ENCODE measurements at regions not wholly inside any gene's neighbourhood (a gene's known extent, or its start where the extent isn't known, plus 50 kb on each side); places are given as distances from the start of the nearest gene placed in this dataset.

DNA sequence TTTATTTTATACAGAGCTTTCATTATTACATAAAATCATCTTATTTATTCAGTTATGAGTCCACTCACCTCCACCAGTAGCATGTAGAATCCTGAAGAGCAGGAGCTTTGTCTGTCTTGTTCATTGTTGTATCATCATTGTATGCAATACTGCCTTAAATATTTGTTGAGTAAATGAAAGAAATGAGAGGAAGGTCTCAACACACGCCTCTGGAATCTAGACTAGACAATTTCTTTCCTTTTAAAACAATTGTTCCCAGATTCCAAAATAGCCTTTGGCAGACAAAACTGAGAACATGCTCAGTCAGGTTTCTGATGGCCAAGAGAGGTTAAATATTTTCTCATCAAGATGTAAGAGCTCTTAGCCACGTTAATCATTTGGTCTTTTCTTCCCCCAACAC, 173.1 kb upstream of the AGR3 start:
- intact Hi-C loops (cut with DNase I, micrococcal nuclease), result no loop called here
- Mint-ChIP-seq H3K27me3 (no peaks in the 10 kb centered on the region), H3K27ac (no peak overlapping the region), H3K9me3 (no peaks in the 10 kb centered on the region), H3K36me3 (ENCODE audit: low read depth) (no peaks in the 10 kb centered on the region), H3K4me1 (ENCODE audit: low read depth) (no peaks in the 10 kb centered on the region), H3K4me3 (no peak overlapping the region)
- Histone ChIP-seq H3K9me3 (ENCODE audit: control insufficient read depth in 1 of 2, insufficient read depth in 1 of 2, low read length in 2 of 2) (no peaks in the 10 kb centered on the region), H3K4me3 (ENCODE audit: low read length) (no peak overlapping the region), H3K36me3 (ENCODE audit: insufficient read depth, low read length) (no peaks in the 10 kb centered on the region), H3K4me1 (ENCODE audit: insufficient read depth, low read length) (peaks cover 6% of the 10 kb centered on the region), H3K27me3 (ENCODE audit: control insufficient read depth in 1 of 2, insufficient read depth in 2 of 2, low read length in 2 of 2) (no peaks in the 10 kb centered on the region), H3K27ac (ENCODE audit: low read depth in 1 of 2, low read length in 2 of 2) (no peak overlapping the region)
- POLR2A ChIA-PET, result no interaction called here
- DNase-seq (no peak), ATAC-seq (ENCODE audit: poor library complexity) (no peak)
- TF ChIP-seq, protein P1, sequence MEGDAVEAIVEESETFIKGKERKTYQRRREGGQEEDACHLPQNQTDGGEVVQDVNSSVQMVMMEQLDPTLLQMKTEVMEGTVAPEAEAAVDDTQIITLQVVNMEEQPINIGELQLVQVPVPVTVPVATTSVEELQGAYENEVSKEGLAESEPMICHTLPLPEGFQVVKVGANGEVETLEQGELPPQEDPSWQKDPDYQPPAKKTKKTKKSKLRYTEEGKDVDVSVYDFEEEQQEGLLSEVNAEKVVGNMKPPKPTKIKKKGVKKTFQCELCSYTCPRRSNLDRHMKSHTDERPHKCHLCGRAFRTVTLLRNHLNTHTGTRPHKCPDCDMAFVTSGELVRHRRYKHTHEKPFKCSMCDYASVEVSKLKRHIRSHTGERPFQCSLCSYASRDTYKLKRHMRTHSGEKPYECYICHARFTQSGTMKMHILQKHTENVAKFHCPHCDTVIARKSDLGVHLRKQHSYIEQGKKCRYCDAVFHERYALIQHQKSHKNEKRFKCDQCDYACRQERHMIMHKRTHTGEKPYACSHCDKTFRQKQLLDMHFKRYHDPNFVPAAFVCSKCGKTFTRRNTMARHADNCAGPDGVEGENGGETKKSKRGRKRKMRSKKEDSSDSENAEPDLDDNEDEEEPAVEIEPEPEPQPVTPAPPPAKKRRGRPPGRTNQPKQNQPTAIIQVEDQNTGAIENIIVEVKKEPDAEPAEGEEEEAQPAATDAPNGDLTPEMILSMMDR (IDR thresholded peaks at IDR 0.05), result no peak
- CTCF ChIA-PET, result interaction anchor here (0.6 to 1.2 kb wide), 2 partner anchors 104 to 247 kb away, joined by 3 read pairs; no protein-coding TSS in a partner anchor

DNA sequence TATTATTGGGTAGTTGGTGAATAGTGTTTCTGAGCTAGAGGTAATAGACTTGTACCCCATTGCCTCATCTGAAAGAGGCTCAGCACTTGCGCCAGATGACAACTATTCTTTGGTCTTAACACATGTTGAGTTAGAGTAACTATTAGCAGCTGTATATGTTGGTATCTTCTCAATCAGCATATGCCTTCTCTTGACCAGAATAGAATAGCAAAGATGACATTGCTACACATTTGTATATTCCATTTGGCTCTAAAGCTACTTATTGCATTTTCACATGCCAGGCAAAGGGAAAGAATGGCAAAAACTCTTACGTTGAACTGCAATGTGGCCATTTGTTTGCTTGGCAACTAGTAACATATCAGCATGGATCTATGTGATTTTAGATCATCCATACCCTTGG, 173.8 kb upstream of the AGR3 start:
- Mint-ChIP-seq H3K27ac (no peak overlapping the region), H3K36me3 (ENCODE audit: low read depth) (no peaks in the 10 kb centered on the region)
- no peak overlapping the region for H3K27ac ChIP-seq (ENCODE audit: low read depth in 1 of 2, low read length in 2 of 2)

DNA sequence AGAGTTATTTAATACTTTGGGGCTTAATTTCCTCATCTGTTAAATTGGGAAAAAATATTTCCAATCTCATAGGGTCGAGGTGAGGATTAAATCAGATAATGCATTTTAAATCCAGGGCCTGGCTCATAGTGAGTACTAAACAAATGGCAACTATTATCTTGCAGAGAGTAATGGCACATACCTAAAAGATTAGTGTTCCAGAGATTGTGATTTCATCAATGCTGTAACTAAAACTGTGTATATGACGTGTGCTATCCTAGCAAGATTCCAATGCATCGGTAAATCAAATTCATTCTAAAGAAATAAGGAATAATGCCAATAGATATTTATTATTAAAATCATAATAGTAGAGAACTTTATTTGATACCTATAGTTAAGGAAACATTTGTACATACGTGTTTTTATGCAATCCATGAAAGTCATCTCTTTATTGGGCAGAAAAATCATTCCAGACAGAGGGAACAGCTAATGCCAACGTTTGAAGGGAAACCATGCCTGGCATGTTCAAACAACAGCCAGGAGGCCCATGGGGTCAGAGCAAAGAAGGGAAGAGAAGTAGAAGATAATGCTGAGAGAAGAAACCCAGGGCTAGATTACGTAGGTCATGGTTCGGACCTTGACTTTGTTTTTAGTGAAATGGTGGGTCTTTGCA, 174.8 kb upstream of the AGR3 start:
- H3K4me3 Mint-ChIP-seq, result no peak overlapping the region
- Histone ChIP-seq H3K4me3 (ENCODE audit: low read length) (no peak overlapping the region), H3K27ac (ENCODE audit: low read depth in 1 of 2, low read length in 2 of 2) (no peak overlapping the region), H3K4me1 (ENCODE audit: insufficient read depth, low read length) (peaks cover 6% of the 10 kb centered on the region), H3K27me3 (ENCODE audit: control insufficient read depth in 1 of 2, insufficient read depth in 2 of 2, low read length in 2 of 2) (no peaks in the 10 kb centered on the region), H3K36me3 (ENCODE audit: insufficient read depth, low read length) (no peaks in the 10 kb centered on the region), H3K9me3 (ENCODE audit: control insufficient read depth in 1 of 2, insufficient read depth in 1 of 2, low read length in 2 of 2) (no peaks in the 10 kb centered on the region)
- ATAC-seq (ENCODE audit: poor library complexity) (no peak), DNase-seq (no peak)
- no peaks in the 10 kb centered on the region for H3K4me1 Mint-ChIP-seq (ENCODE audit: low read depth)
- H3K36me3 Mint-ChIP-seq (ENCODE audit: low read depth), result no peaks in the 10 kb centered on the region
- no peaks in the 10 kb centered on the region for H3K27me3 Mint-ChIP-seq
- TF ChIP-seq, protein P1 (IDR thresholded peaks at IDR 0.05), result no peak
- H3K9me3 Mint-ChIP-seq, result no peaks in the 10 kb centered on the region
- intact Hi-C loops (cut with DNase I, micrococcal nuclease), result no loop called here
- ChIA-PET POLR2A (no interaction called here), CTCF (no interaction called here)
- H3K27ac Mint-ChIP-seq, result no peak overlapping the region

More for the DNA sequence above, 173.8 kb upstream of the AGR3 start:
- Mint-ChIP-seq H3K9me3 (no peaks in the 10 kb centered on the region), H3K4me3 (no peak overlapping the region), H3K27me3 (no peaks in the 10 kb centered on the region), H3K4me1 (ENCODE audit: low read depth) (no peaks in the 10 kb centered on the region)
- H3K27me3 ChIP-seq (ENCODE audit: control insufficient read depth in 1 of 2, insufficient read depth in 2 of 2, low read length in 2 of 2), result no peaks in the 10 kb centered on the region
- H3K9me3 ChIP-seq (ENCODE audit: control insufficient read depth in 1 of 2, insufficient read depth in 1 of 2, low read length in 2 of 2), result no peaks in the 10 kb centered on the region
- no peaks in the 10 kb centered on the region for H3K36me3 ChIP-seq (ENCODE audit: insufficient read depth, low read length)
- ChIA-PET POLR2A (interaction anchor here (0.8 kb wide), 1 partner anchor 11 kb away, joined by 3 read pairs; no protein-coding TSS in a partner anchor), CTCF (interaction anchor here (1.2 kb wide), 1 partner anchor 246 kb away, joined by 3 read pairs; no protein-coding TSS in a partner anchor)
- H3K4me1 ChIP-seq (ENCODE audit: insufficient read depth, low read length), result peaks cover 6% of the 10 kb centered on the region
- DNase-seq (no peak), ATAC-seq (ENCODE audit: poor library complexity) (no peak)
- no peak overlapping the region for H3K4me3 ChIP-seq (ENCODE audit: low read length)
- TF ChIP-seq, protein P1 (IDR thresholded peaks at IDR 0.05), result no peak
- intact Hi-C loops (cut with DNase I, micrococcal nuclease), result no loop called here

All from CD4-positive, alpha-beta T cell (primary cell).